Endothelial cell of hepatic sinusoid (primary cell): ENCODE measurements at regions not wholly inside any gene's neighbourhood (a gene's known extent, or its start where the extent isn't known, plus 50 kb on each side); places are given as distances from the start of the nearest gene placed in this dataset.
"Not testable (repeated sequence)": the region's sequence is repeated elsewhere in the genome, so short reads cannot be mapped to it uniquely, and the experiment has no call there.

Experiments used
- in situ Hi-C: cut with HindIII; loops from 2 replicates; pipeline ENCODE4 v1.10.0; 2017; ENCODE audit warnings: low sequenced_read_pairs

GRCh38 chr5:39775797-39776365 is 351.1 kb upstream of the DAB2 start:
- in situ Hi-C loops: no loop called here

GRCh38 chr5:39775086-39775796 is 350.5 kb upstream of the DAB2 start:
- in situ Hi-C loops: no loop called here

GRCh38 chr5:39774605-39775004 is 349.8 kb upstream of the DAB2 start:
- in situ Hi-C loops: no loop called here

GRCh38 chr5:39772307-39772706 is 347.5 kb upstream of the DAB2 start:
- in situ Hi-C loops: no loop called here

GRCh38 chr5:39767916-39768315 is 343.1 kb upstream of the DAB2 start:
- in situ Hi-C loops: no loop called here

GRCh38 chr5:39765366-39765765 is 340.6 kb upstream of the DAB2 start:
- in situ Hi-C loops: no loop called here

- in situ Hi-C loops: no loop called here
Observed at GRCh38 chr5:39762761-39763160, 338.0 kb upstream of the DAB2 start.

GRCh38 chr5:39761199-39761950 is 336.6 kb upstream of the DAB2 start:
- in situ Hi-C loops: no loop called here

- in situ Hi-C loops: no loop called here
Observed at GRCh38 chr5:39760385-39761198, 335.8 kb upstream of the DAB2 start.

- in situ Hi-C loops: no loop called here
Observed at GRCh38 chr5:39759701-39760100, 334.9 kb upstream of the DAB2 start.

GRCh38 chr5:39758426-39758825 is 333.6 kb upstream of the DAB2 start:
- in situ Hi-C loops: no loop called here

GRCh38 chr5:39757131-39757530 is 332.4 kb upstream of the DAB2 start:
- in situ Hi-C loops: no loop called here

GRCh38 chr5:39755986-39756385 is 331.2 kb upstream of the DAB2 start:
- in situ Hi-C loops: no loop called here

- in situ Hi-C loops: no loop called here
Observed at GRCh38 chr5:39755452-39755851, 330.7 kb upstream of the DAB2 start.

- in situ Hi-C loops: not testable (repeated sequence)
Observed at GRCh38 chr5:39753747-39754146, 329.0 kb upstream of the DAB2 start.

GRCh38 chr5:39750661-39751060 is 325.9 kb upstream of the DAB2 start:
- in situ Hi-C loops: no loop called here

- in situ Hi-C loops: no loop called here
Observed at GRCh38 chr5:39742916-39743315, 318.1 kb upstream of the DAB2 start.

- in situ Hi-C loops: no loop called here
Observed at GRCh38 chr5:39740404-39740803, 315.6 kb upstream of the DAB2 start.

GRCh38 chr5:39732166-39732565 is 307.4 kb upstream of the DAB2 start:
- in situ Hi-C loops: loop anchor here (10.0 kb wide), 1 partner anchor 343 kb away; no protein-coding TSS in a partner anchor

GRCh38 chr5:39730699-39731098 is 305.9 kb upstream of the DAB2 start:
- in situ Hi-C loops: loop anchor here (10.0 kb wide), 1 partner anchor 344 kb away; no protein-coding TSS in a partner anchor

- in situ Hi-C loops: loop anchor here (10.0 kb wide), 1 partner anchor 345 kb away; no protein-coding TSS in a partner anchor
Observed at GRCh38 chr5:39730006-39730405, 305.2 kb upstream of the DAB2 start.
